CD14-positive monocyte (primary cell): ENCODE measurements at regions not wholly inside any gene's neighbourhood (a gene's known extent, or its start where the extent isn't known, plus 50 kb on each side); places are given as distances from the start of the nearest gene placed in this dataset.

Experiments
- DNase-seq, 3 donors: peaks; one replicate each; pipeline ENCODE4 v3.0.0-alpha.2; 2011 to 2022
- H2AFZ ChIP-seq: 2 replicates; pipeline ENCODE4 v1.6.0; 2012; ENCODE audit warnings: mild to moderate bottlenecking, low read depth, low read length, inconsistent platforms; ENCODE audit not compliant: insufficient read depth, poor library complexity, severe bottlenecking
- H3K27ac ChIP-seq, 2 donors: 1 replicate in 1 of 2; 2 replicates in 1 of 2; pipeline ENCODE4 v1.5.1; 2012 to 2013; ENCODE audit warnings: low read length in 2 of 2, control low read depth in 1 of 2, inconsistent platforms in 1 of 2, low read depth in 1 of 2, mild to moderate bottlenecking in 1 of 2
- H3K27me3 ChIP-seq, 2 donors: one replicate each; pipeline versions ENCODE4 v1.6.0 to v1.6.1; 2011 to 2013; ENCODE audit warnings: low read length in 2 of 2; ENCODE audit not compliant: control insufficient read depth in 2 of 2, insufficient read depth in 2 of 2
- H3K36me3 ChIP-seq, 2 donors: replicated peaks in 1 of 2; 1 replicate in 1 of 2; 2 replicates in 1 of 2; pipeline versions ENCODE4 v1.5.1 to v1.6.1; 2012 to 2013; ENCODE audit warnings: low read length in 2 of 2, control low read depth in 1 of 2, inconsistent platforms in 1 of 2, mild to moderate bottlenecking in 1 of 2; ENCODE audit not compliant: insufficient read depth in 2 of 2, control insufficient read depth in 1 of 2
- H3K4me1 ChIP-seq, 2 donors: 1 replicate in 1 of 2; 2 replicates in 1 of 2; pipeline versions ENCODE4 v1.5.1 to v1.6.1; 2012 to 2013; ENCODE audit warnings: low read length in 2 of 2, control low read depth in 1 of 2, inconsistent platforms in 1 of 2, mild to moderate bottlenecking in 1 of 2, moderate library complexity in 1 of 2; ENCODE audit not compliant: insufficient read depth in 2 of 2, control insufficient read depth in 1 of 2
- H3K4me2 ChIP-seq: replicated peaks from 2 replicates; pipeline ENCODE3; 2012; ENCODE audit warnings: low read length, moderate library complexity, mild to moderate bottlenecking; ENCODE audit not compliant: poor library complexity, severe bottlenecking; ENCODE audit errors: extremely low read depth
- H3K4me3 ChIP-seq, 3 experiments: fragments of 200-600 bp in 1 of 3; sonication (generic) in 1 of 3; replicated peaks in 1 of 3; 1 replicate in 2 of 3; 2 replicates in 1 of 3; pipeline ENCODE4 v1.5.1; 2011 to 2013; ENCODE audit warnings: low read length in 3 of 3, mild to moderate bottlenecking in 3 of 3, control low read depth in 2 of 3, low read depth in 2 of 3, inconsistent platforms in 1 of 3, moderate library complexity in 1 of 3
- H3K79me2 ChIP-seq: 2 replicates; pipeline ENCODE4 v1.6.0; 2012; ENCODE audit warnings: mild to moderate bottlenecking, control low read depth, inconsistent platforms, low read length, moderate library complexity; ENCODE audit not compliant: insufficient read depth
- H3K9ac ChIP-seq: 2 replicates; pipeline ENCODE4 v1.6.0; 2017; ENCODE audit warnings: low read length, mild to moderate bottlenecking; ENCODE audit not compliant: insufficient read depth, poor library complexity, severe bottlenecking
- H3K9me3 ChIP-seq, 2 donors: replicated peaks in 1 of 2; 1 replicate in 1 of 2; 2 replicates in 1 of 2; pipeline versions ENCODE4 v1.5.1 to v1.6.1; 2012 to 2013; ENCODE audit warnings: low read length in 2 of 2, control low read depth in 1 of 2; ENCODE audit not compliant: control insufficient read depth in 1 of 2, insufficient read depth in 1 of 2
- H4K20me1 ChIP-seq: 2 replicates; pipeline ENCODE4 v1.6.0; 2012; ENCODE audit warnings: mild to moderate bottlenecking, low read length, control low read depth, moderate library complexity; ENCODE audit not compliant: insufficient read depth
- H3K27ac Mint-ChIP-seq, 7 donors: one replicate each; pipeline ENCODE4 v1.8.0; 2020; ENCODE audit warnings: mild to moderate bottlenecking in 7 of 7, mixed read lengths in 7 of 7, moderate library complexity in 6 of 7, inconsistent platforms in 2 of 7
- H3K27me3 Mint-ChIP-seq, 3 donors: one replicate each; pipeline ENCODE4 v1.8.0; 2021 to 2022; ENCODE audit warnings: low read depth in 3 of 3, mild to moderate bottlenecking in 3 of 3, mixed read lengths in 3 of 3, moderate library complexity in 3 of 3, inconsistent platforms in 1 of 3
- H3K36me3 Mint-ChIP-seq, 2 donors: one replicate each; pipeline ENCODE4 v1.8.0; 2020; ENCODE audit warnings: mixed read lengths in 2 of 2, inconsistent platforms in 1 of 2, mild to moderate bottlenecking in 1 of 2
- H3K4me1 Mint-ChIP-seq: one replicate; pipeline ENCODE4 v1.8.0; 2020; ENCODE audit warnings: mild to moderate bottlenecking, mixed read lengths
- H3K4me3 Mint-ChIP-seq, 2 donors: one replicate each; pipeline ENCODE4 v1.8.0; 2020; ENCODE audit warnings: mild to moderate bottlenecking in 2 of 2, mixed read lengths in 2 of 2, moderate library complexity in 1 of 2
- H3K9me3 Mint-ChIP-seq, 7 donors: one replicate each; pipeline ENCODE4 v1.8.0; 2020 to 2022; ENCODE audit warnings: mixed read lengths in 7 of 7, mild to moderate bottlenecking in 6 of 7, moderate library complexity in 6 of 7, inconsistent platforms in 2 of 7
- WGBS: methylation state at CpG from one replicate; pipeline ENCODE4 v1.1.5; 2013; ENCODE audit warnings: missing lambda C conversion rate; ENCODE audit not compliant: insufficient coverage; 5-methylcytosine and 5-hydroxymethylcytosine counted together
- intact Hi-C, 2 donors: fragments of 100-400 bp; cut with micrococcal nuclease; formaldehyde crosslinking; loops; one replicate each; pipeline versions ENCODE4 v1.15.0 to v1.15.1; 2023
- TF ChIP-seq, protein P1 (sequence below): fragments of 200-600 bp; IDR thresholded peaks from one replicate; pipeline ENCODE4 v1.8.0; 2022; ENCODE audit warnings: antibody characterized with exemption, mild to moderate bottlenecking

GRCh38 chrX:13147733-13148132, 103.3 kb upstream of the FAM9C start:
- Histone ChIP-seq H3K9ac (no peak overlapping the region), H3K27me3 (peaks cover 0 to 14% of the 10 kb centered on the region in 2 donors), H2AFZ (no peak overlapping the region), H3K27ac (no peak overlapping the region), H3K36me3 (no peaks in the 10 kb centered on the region), H3K4me1 (peaks cover 4 to 5% of the 10 kb centered on the region in 2 donors), H3K9me3 (peaks cover 7 to 27% of the 10 kb centered on the region in 2 donors), H4K20me1 (no peaks in the 10 kb centered on the region), H3K4me3 (no peak overlapping the region), H3K4me2 (no peak overlapping the region), H3K79me2 (no peaks in the 10 kb centered on the region)
- intact Hi-C loops, result no loop called here
- no peaks in the 10 kb centered on the region for H3K36me3 Mint-ChIP-seq
- peaks cover 3 to 22% (median 12%) of the 10 kb centered on the region in 7 donors for H3K9me3 Mint-ChIP-seq
- no peak overlapping the region for H3K27ac Mint-ChIP-seq
- no peak for DNase-seq
- H3K4me3 Mint-ChIP-seq, result no peak overlapping the region
- peaks cover 8% of the 10 kb centered on the region for H3K4me1 Mint-ChIP-seq
- TF ChIP-seq, protein P1, sequence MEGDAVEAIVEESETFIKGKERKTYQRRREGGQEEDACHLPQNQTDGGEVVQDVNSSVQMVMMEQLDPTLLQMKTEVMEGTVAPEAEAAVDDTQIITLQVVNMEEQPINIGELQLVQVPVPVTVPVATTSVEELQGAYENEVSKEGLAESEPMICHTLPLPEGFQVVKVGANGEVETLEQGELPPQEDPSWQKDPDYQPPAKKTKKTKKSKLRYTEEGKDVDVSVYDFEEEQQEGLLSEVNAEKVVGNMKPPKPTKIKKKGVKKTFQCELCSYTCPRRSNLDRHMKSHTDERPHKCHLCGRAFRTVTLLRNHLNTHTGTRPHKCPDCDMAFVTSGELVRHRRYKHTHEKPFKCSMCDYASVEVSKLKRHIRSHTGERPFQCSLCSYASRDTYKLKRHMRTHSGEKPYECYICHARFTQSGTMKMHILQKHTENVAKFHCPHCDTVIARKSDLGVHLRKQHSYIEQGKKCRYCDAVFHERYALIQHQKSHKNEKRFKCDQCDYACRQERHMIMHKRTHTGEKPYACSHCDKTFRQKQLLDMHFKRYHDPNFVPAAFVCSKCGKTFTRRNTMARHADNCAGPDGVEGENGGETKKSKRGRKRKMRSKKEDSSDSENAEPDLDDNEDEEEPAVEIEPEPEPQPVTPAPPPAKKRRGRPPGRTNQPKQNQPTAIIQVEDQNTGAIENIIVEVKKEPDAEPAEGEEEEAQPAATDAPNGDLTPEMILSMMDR, result no peak
- peaks cover 0 to 8% (median 0%) of the 10 kb centered on the region in 3 donors for H3K27me3 Mint-ChIP-seq

DNA sequence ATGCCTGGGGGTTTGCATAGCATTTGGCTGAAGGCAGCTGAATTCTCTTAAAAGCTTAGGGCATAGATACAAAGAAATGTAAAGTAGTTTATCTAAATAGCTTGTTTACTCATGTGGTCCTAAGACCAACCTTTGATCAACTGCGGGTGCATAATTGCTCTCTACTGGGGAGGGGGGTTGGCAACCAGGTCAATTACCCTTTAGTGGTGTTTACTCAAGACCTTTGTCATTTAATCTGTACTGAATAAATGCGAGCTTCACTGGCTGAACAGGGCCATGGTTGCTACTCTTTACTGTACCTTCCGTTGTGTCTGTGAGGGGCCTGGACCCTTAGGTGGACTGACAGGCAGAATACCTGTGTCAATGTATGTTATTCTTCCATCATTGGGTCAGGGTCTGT, 102.7 kb upstream of the FAM9C start:
- Histone ChIP-seq H3K4me1 (peaks cover 4 to 5% of the 10 kb centered on the region in 2 donors), H3K27ac (no peak overlapping the region), H3K79me2 (no peaks in the 10 kb centered on the region), H3K4me2 (no peak overlapping the region), H2AFZ (no peak overlapping the region), H3K4me3 (no peak overlapping the region), H3K9ac (no peak overlapping the region), H3K36me3 (no peaks in the 10 kb centered on the region), H3K9me3 (peaks cover 4 to 23% of the 10 kb centered on the region in 2 donors), H4K20me1 (no peaks in the 10 kb centered on the region), H3K27me3 (peaks cover 0 to 14% of the 10 kb centered on the region in 2 donors)
- H3K4me1 Mint-ChIP-seq, result peaks cover 9% of the 10 kb centered on the region
- TF ChIP-seq, protein P1, result no peak
- intact Hi-C loops, result no loop called here
- 100% methylated on average over 2 of the region's 3 CpGs for WGBS
- no peak for DNase-seq
- H3K9me3 Mint-ChIP-seq, result peaks cover 2 to 21% (median 10%) of the 10 kb centered on the region in 7 donors
- H3K27ac Mint-ChIP-seq, result peak overlapping the region in 1 of 7 donors; percentile 45
- H3K4me3 Mint-ChIP-seq, result no peak overlapping the region
- peaks cover 0 to 7% (median 0%) of the 10 kb centered on the region in 3 donors for H3K27me3 Mint-ChIP-seq
- no peaks in the 10 kb centered on the region for H3K36me3 Mint-ChIP-seq
